DOHH2 (cell line): ENCODE measurements at regions not wholly inside any gene's neighbourhood (a gene's known extent, or its start where the extent isn't known, plus 50 kb on each side); places are given as distances from the start of the nearest gene placed in this dataset.

Source experiments
- H3F3A ChIP-seq: fragments of 200-600 bp; sonication (generic), shearing (Covaris generic); 2 replicates; pipeline ENCODE4 v1.6.0; 2016; ENCODE audit warnings: antibody characterized with exemption, mild to moderate bottlenecking; ENCODE audit not compliant: control insufficient read depth, insufficient read depth
- H3K27ac ChIP-seq: fragments of 200-600 bp; sonication (generic); 2 replicates; pipeline ENCODE4 v1.5.1; 2014; ENCODE audit warnings: low read depth, mild to moderate bottlenecking, low read length, moderate library complexity
- H3K27me3 ChIP-seq: fragments of 200-600 bp; sonication (generic); 2 replicates; pipeline ENCODE4 v1.6.1; 2014; ENCODE audit warnings: mild to moderate bottlenecking, low read length, mixed read lengths; ENCODE audit not compliant: control insufficient read depth
- H3K36me3 ChIP-seq: fragments of 200-600 bp; sonication (generic); 2 replicates; pipeline ENCODE4 v1.6.1; 2014; ENCODE audit warnings: mild to moderate bottlenecking, low read length, moderate library complexity, mixed read lengths; ENCODE audit not compliant: control insufficient read depth
- H3K4me1 ChIP-seq: fragments of 200-600 bp; sonication (generic); 2 replicates; pipeline ENCODE4 v1.6.1; 2014; ENCODE audit warnings: mild to moderate bottlenecking, low read length, mixed read lengths; ENCODE audit not compliant: control insufficient read depth
- H3K4me2 ChIP-seq: fragments of 200-600 bp; sonication (generic); 2 replicates; pipeline ENCODE4 v1.6.0; 2014; ENCODE audit warnings: mild to moderate bottlenecking, low read length, moderate library complexity
- H3K4me3 ChIP-seq: fragments of 200-600 bp; sonication (generic); 2 replicates; pipeline ENCODE4 v1.5.1; 2014; ENCODE audit warnings: mild to moderate bottlenecking, low read length, mixed read lengths
- H3K79me2 ChIP-seq: fragments of 200-600 bp; sonication (generic); 2 replicates; pipeline ENCODE4 v1.6.1; 2014; ENCODE audit warnings: mild to moderate bottlenecking, low read length, mixed read lengths; ENCODE audit not compliant: control insufficient read depth
- H3K9me2 ChIP-seq: fragments of 200-600 bp; sonication (generic); replicated peaks from 2 replicates; pipeline ENCODE4 v1.6.1; 2014; ENCODE audit warnings: mild to moderate bottlenecking, low read length, mixed read lengths; ENCODE audit not compliant: control insufficient read depth
- H3K9me3 ChIP-seq: fragments of 200-600 bp; sonication (generic); 2 replicates; pipeline ENCODE4 v1.6.1; 2014; ENCODE audit warnings: antibody characterized with exemption, low read length, mixed read lengths; ENCODE audit not compliant: control insufficient read depth, insufficient read depth
- H4K20me1 ChIP-seq: fragments of 200-600 bp; sonication (generic); 2 replicates; pipeline ENCODE4 v1.6.0; 2014; ENCODE audit warnings: low read depth, mild to moderate bottlenecking, antibody characterized with exemption, low read length, moderate library complexity; ENCODE audit not compliant: control insufficient read depth, insufficient read depth
- CTCF ChIP-seq: fragments of 200-600 bp; sonication (generic); IDR thresholded peaks from one replicate; pipeline ENCODE4 v1.5.1; 2014; ENCODE audit warnings: antibody characterized with exemption, mild to moderate bottlenecking, low read depth, low read length; ENCODE audit not compliant: poor library complexity, severe bottlenecking
- EZH2phosphoT487 ChIP-seq: fragments of 200-600 bp; sonication (generic); IDR thresholded peaks from 2 replicates; pipeline ENCODE4 v1.6.1; 2017; ENCODE audit warnings: borderline replicate concordance, mild to moderate bottlenecking, antibody characterized with exemption, low read length, moderate library complexity, mixed read lengths

DNA sequence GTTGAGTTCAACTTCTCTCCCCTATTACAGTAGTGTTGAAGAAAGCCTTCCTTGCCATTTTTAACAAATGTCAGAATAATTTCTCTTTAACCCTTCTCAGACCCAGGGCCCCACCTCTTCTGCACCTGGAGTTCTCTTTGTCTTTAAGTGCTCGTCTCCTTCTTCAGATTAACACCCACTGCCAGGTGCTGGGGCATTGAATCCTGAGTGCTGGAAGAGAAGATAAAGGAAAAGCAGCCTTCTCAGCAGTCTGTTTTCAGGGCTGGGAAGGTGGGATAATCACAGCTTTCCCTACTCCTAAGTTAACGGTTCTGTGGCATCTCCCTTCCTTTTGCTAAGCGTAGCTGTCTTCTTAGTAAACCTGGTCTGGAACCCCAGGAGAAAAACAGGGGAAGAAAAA lies 114.6 kb upstream of the TAB2 start:
- Histone ChIP-seq H3F3A (no peaks in the 10 kb centered on the region), H3K9me3 (no peaks in the 10 kb centered on the region), H3K27me3 (0 out of 2 replicates have a peak, but pooled peaks cover 4% of the 10 kb centered on the region), H3K4me1 (no peaks in the 10 kb centered on the region), H4K20me1 (no peaks in the 10 kb centered on the region), H3K4me2 (no peak overlapping the region), H3K36me3 (no peaks in the 10 kb centered on the region), H3K79me2 (no peaks in the 10 kb centered on the region), H3K27ac (no peak overlapping the region), H3K9me2 (no peaks in the 10 kb centered on the region), H3K4me3 (no peak overlapping the region)
- no peak for TF ChIP-seq EZH2phosphoT487
- no peak for TF ChIP-seq CTCF

DNA sequence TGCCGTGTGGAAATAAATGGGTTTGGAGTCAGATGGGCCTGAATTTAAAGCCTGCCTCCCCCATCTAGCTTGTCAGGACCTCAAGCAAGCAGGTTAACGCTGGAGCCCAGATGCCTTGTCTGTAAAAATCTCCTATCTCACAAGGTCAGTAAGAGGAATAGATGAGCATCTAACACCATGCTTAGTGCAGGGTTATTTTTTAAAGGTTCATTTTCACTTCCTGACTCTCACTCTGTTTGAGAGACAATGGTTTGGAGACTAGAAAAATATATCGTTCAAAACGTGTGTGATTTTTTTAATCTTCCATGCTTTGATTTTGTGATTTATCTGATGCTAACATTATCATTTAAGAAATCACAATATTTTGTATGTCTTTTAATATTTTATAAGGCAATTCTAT lies 114.0 kb upstream of the TAB2 start:
- Histone ChIP-seq H3K79me2 (no peaks in the 10 kb centered on the region), H3K9me3 (no peaks in the 10 kb centered on the region), H3K4me1 (no peaks in the 10 kb centered on the region), H3K27me3 (0 out of 2 replicates have a peak, but pooled peaks cover 4% of the 10 kb centered on the region), H3F3A (no peaks in the 10 kb centered on the region), H3K9me2 (no peaks in the 10 kb centered on the region), H3K27ac (no peak overlapping the region), H3K36me3 (no peaks in the 10 kb centered on the region), H3K4me2 (no peak overlapping the region), H3K4me3 (no peak overlapping the region), H4K20me1 (no peaks in the 10 kb centered on the region)
- TF ChIP-seq EZH2phosphoT487, result no peak
- TF ChIP-seq CTCF, result no peak

DNA sequence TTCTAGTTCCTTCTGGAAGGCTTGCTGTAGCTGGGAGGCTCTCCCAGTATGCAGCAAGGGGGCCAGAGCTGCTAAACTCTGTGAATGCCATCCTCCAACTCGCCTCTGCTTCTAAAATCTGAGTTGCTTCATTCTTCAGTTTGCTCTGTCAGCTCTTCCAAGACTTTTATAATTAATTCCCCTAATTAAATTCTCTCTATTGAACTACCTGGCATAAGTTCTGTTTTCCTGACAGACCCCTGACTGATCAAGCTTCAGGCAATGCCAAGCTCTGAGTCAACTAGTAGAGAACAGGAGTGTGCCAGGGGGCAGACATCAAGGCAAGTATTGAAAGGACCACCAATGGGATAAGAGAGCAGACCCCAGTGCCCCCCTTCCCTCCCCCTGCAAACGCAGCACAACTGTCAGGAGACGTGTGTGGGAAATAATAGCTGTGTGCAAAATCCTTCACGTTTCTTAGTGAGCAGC lies 109.3 kb upstream of the TAB2 start:
- Histone ChIP-seq H3K27ac (no peak overlapping the region), H3F3A (no peaks in the 10 kb centered on the region), H3K79me2 (no peaks in the 10 kb centered on the region), H3K9me3 (no peaks in the 10 kb centered on the region), H3K27me3 (peaks cover 3% of the 10 kb centered on the region), H3K36me3 (no peaks in the 10 kb centered on the region), H3K9me2 (no peaks in the 10 kb centered on the region), H3K4me3 (no peak overlapping the region), H3K4me2 (no peak overlapping the region), H3K4me1 (peaks cover 12% of the 10 kb centered on the region), H4K20me1 (no peaks in the 10 kb centered on the region)
- TF ChIP-seq CTCF, result no peak
- no peak for TF ChIP-seq EZH2phosphoT487
